NOMO-1 treated with DMSO at 0.1 percent for 48 hours (cell line): ENCODE measurements at regions not wholly inside any gene's neighbourhood (a gene's known extent, or its start where the extent isn't known, plus 50 kb on each side); places are given as distances from the start of the nearest gene placed in this dataset.

Source experiments
- DNase-seq: peaks from one replicate; lab custom pipeline; 2025; ENCODE audit not compliant: unreplicated experiment; lab: John Stamatoyannopoulos, UW

DNA sequence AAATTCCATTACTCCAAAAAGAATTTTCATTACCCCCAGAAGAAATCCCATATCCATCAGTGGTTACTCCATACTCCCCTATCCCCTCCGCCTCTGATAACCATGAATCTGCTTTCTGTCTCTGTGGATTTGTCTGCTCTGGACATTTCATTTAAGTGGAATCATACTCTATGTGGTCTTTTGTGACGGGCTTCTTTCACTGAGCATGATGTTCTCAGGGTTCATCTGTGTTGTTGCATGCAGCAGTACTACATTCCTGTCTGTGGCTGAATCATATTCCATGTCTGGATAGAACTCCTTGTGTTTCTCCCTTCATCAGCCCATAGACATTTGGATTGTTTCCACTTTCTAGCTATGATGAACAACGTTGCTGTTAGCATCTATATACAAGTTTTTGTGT, 59.5 kb upstream of the IRX3 start:
- DNase-seq, result no peak

DNA sequence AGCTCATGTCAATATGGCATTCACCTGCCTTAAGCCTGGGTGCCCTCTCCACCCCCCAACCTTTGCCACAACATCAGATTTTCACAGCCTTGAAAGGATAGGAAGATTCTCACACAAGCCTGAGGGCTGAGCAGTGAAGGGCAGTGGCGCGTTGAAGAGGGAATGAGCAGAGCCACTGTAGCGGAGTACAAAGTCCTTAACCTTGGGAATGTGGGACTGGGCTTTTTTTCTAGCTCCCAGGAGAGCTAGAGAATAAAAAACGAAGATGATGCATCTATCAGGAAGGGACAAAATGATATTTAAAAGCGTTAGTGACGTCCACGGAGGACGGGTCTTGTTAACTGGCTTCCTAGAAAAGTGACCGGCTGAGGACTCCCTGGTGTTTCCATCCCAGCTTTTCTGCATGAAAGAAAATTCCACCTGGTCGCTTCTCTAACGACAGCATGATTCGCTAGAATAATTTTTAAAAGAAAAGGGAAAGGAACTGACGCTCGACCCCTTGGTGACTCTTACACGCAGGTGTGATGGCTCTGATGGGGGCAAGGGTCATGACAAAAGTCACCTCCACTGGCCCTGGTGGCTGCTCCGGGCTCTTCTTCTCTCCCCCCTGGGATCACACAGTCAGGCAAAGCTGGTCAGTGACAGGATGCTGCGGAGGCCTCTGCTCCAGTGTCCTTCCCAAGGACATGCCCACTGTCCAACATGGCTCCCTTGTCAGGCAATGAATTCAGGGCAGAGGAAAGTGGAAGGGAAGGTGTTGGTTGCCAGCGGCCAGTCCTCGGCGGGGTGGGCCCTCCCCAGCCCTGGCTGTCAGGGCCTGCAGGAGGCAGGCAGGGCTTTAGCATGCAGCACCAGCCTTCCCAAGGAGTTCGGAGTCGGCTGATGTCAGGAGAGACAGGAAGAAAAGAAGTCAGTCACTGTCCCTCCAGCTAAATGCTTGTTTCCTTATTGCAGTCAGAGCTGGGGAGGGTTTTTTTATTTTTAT, 58.4 kb upstream of the IRX3 start:
- no peak for DNase-seq

DNA sequence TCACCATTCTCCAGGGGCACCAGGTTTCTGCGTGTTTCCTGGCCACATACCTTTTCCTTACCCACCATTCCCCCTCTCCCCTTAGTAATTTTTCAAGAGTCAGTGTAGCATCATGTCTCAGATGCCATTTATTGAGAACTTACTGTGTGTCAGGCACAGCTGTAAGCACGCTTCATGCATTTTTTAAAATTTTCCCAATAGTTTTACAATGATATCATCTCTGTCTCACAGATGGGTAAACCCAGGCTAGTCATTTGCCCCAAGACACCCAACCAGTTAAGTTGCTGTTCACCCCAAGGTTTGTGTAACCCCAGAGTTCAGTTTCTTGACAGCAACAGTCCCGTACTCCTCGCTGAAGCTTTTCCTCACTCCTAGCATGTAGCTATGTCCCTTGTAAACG, 56.4 kb upstream of the IRX3 start:
- no peak for DNase-seq

DNA sequence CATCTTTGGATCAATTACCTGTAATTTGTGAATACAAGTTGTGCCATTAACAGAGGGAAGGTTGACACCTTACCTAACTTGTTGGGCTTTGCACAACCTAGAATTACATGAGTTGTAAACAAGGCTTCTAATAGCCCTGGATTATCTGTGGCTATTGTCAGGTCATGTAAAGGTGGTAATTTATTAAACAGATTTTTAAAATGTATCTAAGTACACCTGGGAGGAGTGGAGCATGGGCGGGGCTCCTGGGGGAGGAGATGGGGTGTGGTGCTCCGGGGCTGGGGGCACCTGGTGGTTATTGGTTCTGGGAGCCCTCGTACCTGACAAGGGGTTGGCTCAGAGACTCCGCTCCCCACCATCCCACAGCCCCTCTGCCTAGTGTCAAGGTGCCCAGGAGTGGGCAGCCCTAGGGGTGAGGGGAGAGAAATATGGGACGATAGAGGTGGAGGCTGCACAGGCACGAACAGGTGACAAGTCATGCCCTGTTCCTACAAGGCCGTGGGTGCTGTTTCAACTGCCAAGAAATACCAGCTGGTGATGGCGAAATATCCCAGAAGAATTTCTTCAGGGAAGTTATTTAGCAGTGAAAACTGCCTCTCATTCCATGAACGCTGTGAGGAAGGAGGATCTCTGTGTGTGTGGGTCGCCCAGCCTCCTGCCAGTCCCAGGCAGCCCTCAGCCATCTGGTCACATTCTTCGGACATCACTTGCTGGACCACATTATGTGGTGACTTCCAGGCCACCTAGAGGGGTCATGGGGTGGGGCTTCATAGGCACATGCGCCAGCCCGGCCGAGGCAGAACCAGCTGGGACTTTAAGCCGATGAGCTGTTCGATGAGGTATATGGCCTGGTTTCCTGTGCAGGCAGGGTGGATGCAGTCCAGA, 55.5 kb upstream of the IRX3 start:
- DNase-seq, result no peak

DNA sequence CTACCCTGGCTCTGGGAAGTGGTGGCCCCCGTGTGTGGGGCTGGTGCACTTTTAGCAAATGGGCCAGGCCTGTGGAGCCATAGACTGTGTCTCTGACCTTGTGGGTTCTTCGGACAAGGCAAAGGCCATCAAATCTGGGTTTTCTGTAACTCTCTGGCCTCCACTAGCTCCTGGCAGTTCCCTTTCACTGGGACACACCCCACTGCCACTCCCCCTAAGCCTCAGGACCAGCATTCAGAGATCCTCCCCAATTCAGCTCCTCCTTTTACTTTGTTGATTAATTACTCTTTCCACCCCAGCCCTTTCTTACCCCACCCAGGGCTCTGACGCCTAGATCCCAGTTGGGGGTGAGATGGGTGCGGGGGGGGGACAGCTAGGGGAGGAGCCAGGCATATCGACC, 53.9 kb upstream of the IRX3 start:
- no peak for DNase-seq

DNA sequence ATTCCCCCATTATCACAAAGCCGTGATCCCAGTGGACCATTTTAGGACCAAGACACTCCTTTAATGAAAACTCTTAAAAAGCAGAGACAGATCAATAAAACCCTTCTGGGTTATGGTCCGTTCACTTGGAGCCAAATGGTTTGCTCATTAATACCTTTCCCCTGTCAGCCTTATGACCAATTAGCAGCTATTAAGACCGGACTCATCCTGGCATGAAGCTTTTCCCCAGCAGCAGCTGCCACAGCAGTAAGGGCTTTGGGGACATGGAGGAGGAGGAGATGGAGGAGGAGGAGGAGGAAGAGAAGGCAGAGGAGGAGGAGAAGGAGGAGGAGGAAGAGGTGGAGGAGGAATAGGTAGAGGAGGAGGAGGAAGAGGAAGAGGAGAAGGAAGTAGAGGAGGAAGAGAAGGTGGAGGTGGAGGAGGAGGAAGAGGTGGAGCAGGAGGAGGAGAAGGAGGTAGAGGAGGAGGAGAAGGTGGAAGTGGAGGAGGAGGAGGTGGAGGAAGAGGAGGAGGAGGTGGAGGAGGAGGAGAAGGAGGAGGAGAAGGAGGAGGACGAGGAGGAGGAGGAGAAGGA, 50.1 kb upstream of the IRX3 start:
- no peak for DNase-seq
